22Rv1 (cell line): ENCODE measurements at regions not wholly inside any gene's neighbourhood (a gene's known extent, or its start where the extent isn't known, plus 50 kb on each side); places are given as distances from the start of the nearest gene placed in this dataset.
"Not testable (repeated sequence)": the region's sequence is repeated elsewhere in the genome, so short reads cannot be mapped to it uniquely, and the experiment has no call there.

Source experiments
- H3K27ac ChIP-seq: fragments of 450-650 bp; 2 replicates; pipeline ENCODE4 v1.5.1; 2017
- ZFX ChIP-seq: fragments of 450-650 bp; IDR thresholded peaks from 2 replicates; pipeline ENCODE4 v1.6.1; 2017; ENCODE audit warnings: antibody characterized with exemption, borderline replicate concordance
- TF ChIP-seq, protein P1 (sequence below): fragments of 450-650 bp; IDR thresholded peaks from 2 replicates; pipeline ENCODE4 v1.5.1; 2017; ENCODE audit warnings: mild to moderate bottlenecking

DNA sequence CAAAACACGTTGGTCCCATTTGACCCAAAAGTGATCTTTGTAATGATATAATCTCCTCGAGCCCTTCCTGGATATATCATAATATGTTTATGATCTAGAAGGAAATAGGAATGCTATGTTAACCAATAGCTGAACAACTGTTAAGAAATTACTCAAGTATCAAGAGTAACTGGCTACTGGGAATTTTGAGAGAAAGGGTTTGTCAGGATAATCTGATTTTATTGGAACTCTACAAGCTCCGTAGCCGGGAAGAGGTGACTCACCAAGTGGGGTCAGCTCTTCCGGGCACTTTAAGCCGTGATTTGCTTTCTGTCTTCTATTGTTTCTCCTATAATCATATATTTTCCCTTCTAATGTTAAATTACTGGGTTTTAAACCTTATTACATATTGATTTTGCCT, 250.5 kb upstream of the POGK start:
- H3K27ac ChIP-seq: no peak overlapping the region
- TF ChIP-seq ZFX: no peak
- TF ChIP-seq, protein P1, sequence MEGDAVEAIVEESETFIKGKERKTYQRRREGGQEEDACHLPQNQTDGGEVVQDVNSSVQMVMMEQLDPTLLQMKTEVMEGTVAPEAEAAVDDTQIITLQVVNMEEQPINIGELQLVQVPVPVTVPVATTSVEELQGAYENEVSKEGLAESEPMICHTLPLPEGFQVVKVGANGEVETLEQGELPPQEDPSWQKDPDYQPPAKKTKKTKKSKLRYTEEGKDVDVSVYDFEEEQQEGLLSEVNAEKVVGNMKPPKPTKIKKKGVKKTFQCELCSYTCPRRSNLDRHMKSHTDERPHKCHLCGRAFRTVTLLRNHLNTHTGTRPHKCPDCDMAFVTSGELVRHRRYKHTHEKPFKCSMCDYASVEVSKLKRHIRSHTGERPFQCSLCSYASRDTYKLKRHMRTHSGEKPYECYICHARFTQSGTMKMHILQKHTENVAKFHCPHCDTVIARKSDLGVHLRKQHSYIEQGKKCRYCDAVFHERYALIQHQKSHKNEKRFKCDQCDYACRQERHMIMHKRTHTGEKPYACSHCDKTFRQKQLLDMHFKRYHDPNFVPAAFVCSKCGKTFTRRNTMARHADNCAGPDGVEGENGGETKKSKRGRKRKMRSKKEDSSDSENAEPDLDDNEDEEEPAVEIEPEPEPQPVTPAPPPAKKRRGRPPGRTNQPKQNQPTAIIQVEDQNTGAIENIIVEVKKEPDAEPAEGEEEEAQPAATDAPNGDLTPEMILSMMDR: no peak

DNA sequence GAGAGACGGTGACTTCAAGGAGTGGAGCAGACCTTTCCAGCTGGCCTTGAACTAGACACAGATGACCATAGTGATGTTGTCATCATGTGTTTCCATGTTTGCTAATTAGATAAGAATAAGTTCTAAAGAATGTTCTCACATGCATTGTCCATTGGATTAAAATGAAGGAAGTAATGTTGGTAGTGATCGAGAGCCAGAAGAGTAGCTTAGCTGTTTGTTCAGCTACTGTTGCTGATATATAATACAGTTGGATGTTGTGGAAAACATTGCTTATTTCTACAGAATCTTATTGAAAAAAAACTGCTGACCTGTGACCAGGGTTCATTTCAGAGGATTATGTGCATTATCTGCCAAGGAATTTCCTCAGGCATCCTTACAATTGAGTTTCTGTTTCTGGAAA, 249.1 kb upstream of the POGK start:
- no peak overlapping the region for H3K27ac ChIP-seq
- TF ChIP-seq ZFX: no peak
- TF ChIP-seq, protein P1: no peak

DNA sequence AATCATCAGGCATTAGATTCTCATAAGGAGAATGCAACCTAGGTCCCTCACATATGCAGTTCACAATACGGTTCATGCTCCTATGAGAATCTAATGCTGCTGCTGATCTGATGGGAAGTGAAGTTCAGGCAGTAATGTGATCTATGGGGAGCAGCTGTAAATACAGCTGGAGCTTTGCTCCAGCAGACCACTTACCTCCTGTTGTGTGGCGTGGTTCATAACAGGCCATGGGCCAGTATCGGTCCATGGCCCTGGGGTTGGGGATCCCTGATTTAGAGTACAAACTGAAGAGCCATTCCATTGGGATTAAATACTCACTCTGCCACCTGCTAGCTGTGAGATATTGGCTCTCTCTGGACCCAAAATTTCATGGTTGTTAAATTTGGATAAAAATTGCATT, 244.6 kb upstream of the POGK start:
- no peak overlapping the region for H3K27ac ChIP-seq
- TF ChIP-seq, protein P1: no peak
- no peak for TF ChIP-seq ZFX

DNA sequence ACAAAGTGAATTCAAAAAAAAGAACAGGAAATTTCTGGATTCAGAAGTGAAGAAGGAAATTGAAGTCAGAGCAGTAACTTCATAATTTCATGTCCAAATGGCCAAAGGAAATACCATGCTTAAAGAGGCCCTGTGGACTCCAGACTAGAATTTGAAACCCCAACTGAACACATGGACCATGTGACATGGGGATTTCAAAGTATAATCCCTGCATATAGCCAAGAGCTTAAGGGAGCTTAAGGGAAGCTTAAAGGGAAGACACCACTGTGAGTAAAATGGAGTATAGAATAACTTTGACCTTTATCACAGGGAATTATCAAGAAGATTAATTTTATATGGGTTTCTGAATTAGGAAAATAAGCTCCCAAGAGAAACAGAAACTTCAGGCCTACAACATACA, 241.8 kb upstream of the POGK start:
- no peak overlapping the region for H3K27ac ChIP-seq
- TF ChIP-seq, protein P1: no peak
- no peak for TF ChIP-seq ZFX

DNA sequence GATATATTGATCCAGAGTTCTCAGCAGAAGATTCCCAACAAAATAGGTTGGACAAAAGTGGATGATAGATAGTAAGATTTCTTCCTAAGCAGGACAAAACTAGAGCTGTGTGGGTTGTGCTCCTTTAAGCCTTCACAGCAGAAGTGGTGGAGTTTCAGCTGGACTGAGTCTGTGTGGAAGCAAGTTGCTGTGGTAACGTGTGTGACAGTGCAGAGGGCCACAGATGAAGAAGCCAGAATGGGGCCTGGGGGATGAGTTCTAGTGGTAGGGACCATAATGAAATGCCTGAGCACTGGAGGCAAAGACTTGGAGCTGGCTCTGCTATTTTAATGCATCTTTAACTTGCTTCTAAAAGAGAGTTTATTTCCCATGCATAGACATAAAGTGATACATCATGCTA, 238.7 kb upstream of the POGK start:
- TF ChIP-seq, protein P1: no peak
- TF ChIP-seq ZFX: no peak
- no peak overlapping the region for H3K27ac ChIP-seq

DNA sequence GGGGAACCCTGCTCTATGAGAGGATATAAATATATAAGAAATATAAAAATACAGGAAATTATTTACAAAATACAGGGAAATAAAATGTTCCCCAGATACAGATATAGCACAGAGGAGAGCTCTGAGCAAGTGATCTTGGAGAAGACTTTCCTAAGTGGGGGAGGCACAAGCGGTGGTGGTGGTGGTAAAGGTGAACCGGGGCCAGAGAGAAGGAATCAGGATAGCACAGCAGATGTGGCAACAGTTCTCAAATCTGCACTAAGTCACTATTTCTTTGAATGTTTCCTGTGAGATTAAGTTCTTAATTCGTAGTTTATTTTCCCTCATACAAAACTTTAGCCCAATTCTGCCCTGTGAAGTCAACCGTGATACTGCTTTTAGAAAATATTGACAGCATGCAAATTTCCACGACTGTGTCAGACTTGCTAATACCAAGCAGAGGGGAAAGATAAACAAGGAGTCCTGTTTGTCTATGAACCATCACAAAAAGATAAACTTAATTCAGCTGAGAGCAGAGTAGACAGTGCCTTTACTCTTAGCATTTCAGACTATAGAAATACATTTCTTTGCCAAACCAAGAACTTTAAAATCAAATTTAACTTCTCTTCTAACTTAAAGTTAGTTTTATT, 237.5 kb upstream of the POGK start:
- no peak overlapping the region for H3K27ac ChIP-seq
- TF ChIP-seq, protein P1: no peak
- TF ChIP-seq ZFX: no peak

DNA sequence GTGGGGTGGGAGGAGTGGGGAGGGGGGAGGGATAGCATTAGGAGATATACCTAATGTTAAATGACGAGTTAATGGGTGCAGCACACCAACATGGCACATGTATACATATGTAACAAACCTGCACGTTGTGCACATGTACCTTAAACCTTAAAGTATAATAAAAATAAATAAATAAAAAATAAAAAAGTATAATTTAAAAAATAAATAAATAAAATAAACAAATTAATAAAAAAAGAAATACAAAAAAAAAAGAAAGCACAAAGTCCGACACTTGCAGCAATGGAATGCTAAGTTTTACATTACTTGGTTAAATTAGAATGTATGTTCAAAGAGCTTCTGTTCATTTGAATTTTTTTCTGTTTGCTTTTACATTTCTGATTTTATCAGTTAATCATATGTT, 236.5 kb upstream of the POGK start:
- H3K27ac ChIP-seq: not testable (repeated sequence)

DNA sequence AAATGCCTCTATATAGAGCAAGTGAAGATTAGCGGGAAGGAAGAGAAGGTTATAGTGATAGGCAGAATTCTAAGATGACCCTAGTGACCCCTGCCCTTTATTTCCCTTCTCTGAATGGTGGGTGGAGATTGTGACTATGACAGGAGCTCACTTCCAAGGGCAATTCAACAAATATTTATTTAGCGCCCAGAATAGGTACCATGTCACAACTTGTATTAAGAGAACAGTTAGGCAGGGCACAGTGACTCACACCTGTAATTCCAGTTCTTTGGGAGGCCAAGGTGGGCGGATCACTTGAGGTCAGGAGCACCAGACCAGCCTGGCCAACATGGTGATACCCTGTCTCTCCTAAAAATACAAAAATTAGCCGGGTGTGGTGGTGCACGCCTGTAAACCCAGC, 236.0 kb upstream of the POGK start:
- H3K27ac ChIP-seq: no peak overlapping the region
- TF ChIP-seq, protein P1: no peak
- no peak for TF ChIP-seq ZFX
